Right lobe of liver (tissue), 4 donors: ENCODE measurements at regions not wholly inside any gene's neighbourhood (a gene's known extent, or its start where the extent isn't known, plus 50 kb on each side); places are given as distances from the start of the nearest gene placed in this dataset.
"Not testable (repeated sequence)": the region's sequence is repeated elsewhere in the genome, so short reads cannot be mapped to it uniquely, and the experiment has no call there.

Experiments
- CTCF ChIP-seq, 4 donors: fragments of 200-600 bp in 3 of 4; fragments of 450-650 bp in 1 of 4; IDR thresholded peaks; one replicate each; pipeline versions ENCODE4 v1.5.1 to v1.8.0; 2016 to 2022; ENCODE audit warnings: antibody characterized with exemption in 4 of 4, mild to moderate bottlenecking in 2 of 4
- POLR2A ChIP-seq: fragments of 450-650 bp; IDR thresholded peaks from one replicate; pipeline ENCODE4 v1.6.1; 2017; ENCODE audit warnings: antibody characterized with exemption, mild to moderate bottlenecking
- donor health status: DM: no; HTN: no; CAD: no.
- donor health status: DM: no; HTN: no; CAD: no.
- donor health status: DM: no; HTN: yes; CAD: no.

GRCh38 chr1:194859481-194860154, 1673.2 kb upstream of the B3GALT2 start:
- not testable (repeated sequence) for TF ChIP-seq POLR2A; CTCF (IDR thresholded peaks at IDR 0.05)
